DOHH2 (cell line): ENCODE measurements at regions not wholly inside any gene's neighbourhood (a gene's known extent, or its start where the extent isn't known, plus 50 kb on each side); places are given as distances from the start of the nearest gene placed in this dataset.

Experiments
- H3F3A ChIP-seq: fragments of 200-600 bp; sonication (generic), shearing (Covaris generic); 2 replicates; pipeline ENCODE4 v1.6.0; 2016; ENCODE audit warnings: antibody characterized with exemption, mild to moderate bottlenecking; ENCODE audit not compliant: control insufficient read depth, insufficient read depth
- H3K27ac ChIP-seq: fragments of 200-600 bp; sonication (generic); 2 replicates; pipeline ENCODE4 v1.5.1; 2014; ENCODE audit warnings: low read depth, mild to moderate bottlenecking, low read length, moderate library complexity
- H3K27me3 ChIP-seq: fragments of 200-600 bp; sonication (generic); 2 replicates; pipeline ENCODE4 v1.6.1; 2014; ENCODE audit warnings: mild to moderate bottlenecking, low read length, mixed read lengths; ENCODE audit not compliant: control insufficient read depth
- H3K36me3 ChIP-seq: fragments of 200-600 bp; sonication (generic); 2 replicates; pipeline ENCODE4 v1.6.1; 2014; ENCODE audit warnings: mild to moderate bottlenecking, low read length, moderate library complexity, mixed read lengths; ENCODE audit not compliant: control insufficient read depth
- H3K4me1 ChIP-seq: fragments of 200-600 bp; sonication (generic); 2 replicates; pipeline ENCODE4 v1.6.1; 2014; ENCODE audit warnings: mild to moderate bottlenecking, low read length, mixed read lengths; ENCODE audit not compliant: control insufficient read depth
- H3K4me2 ChIP-seq: fragments of 200-600 bp; sonication (generic); 2 replicates; pipeline ENCODE4 v1.6.0; 2014; ENCODE audit warnings: mild to moderate bottlenecking, low read length, moderate library complexity
- H3K4me3 ChIP-seq: fragments of 200-600 bp; sonication (generic); 2 replicates; pipeline ENCODE4 v1.5.1; 2014; ENCODE audit warnings: mild to moderate bottlenecking, low read length, mixed read lengths
- H3K79me2 ChIP-seq: fragments of 200-600 bp; sonication (generic); 2 replicates; pipeline ENCODE4 v1.6.1; 2014; ENCODE audit warnings: mild to moderate bottlenecking, low read length, mixed read lengths; ENCODE audit not compliant: control insufficient read depth
- H3K9me2 ChIP-seq: fragments of 200-600 bp; sonication (generic); replicated peaks from 2 replicates; pipeline ENCODE4 v1.6.1; 2014; ENCODE audit warnings: mild to moderate bottlenecking, low read length, mixed read lengths; ENCODE audit not compliant: control insufficient read depth
- H3K9me3 ChIP-seq: fragments of 200-600 bp; sonication (generic); 2 replicates; pipeline ENCODE4 v1.6.1; 2014; ENCODE audit warnings: antibody characterized with exemption, low read length, mixed read lengths; ENCODE audit not compliant: control insufficient read depth, insufficient read depth
- H4K20me1 ChIP-seq: fragments of 200-600 bp; sonication (generic); 2 replicates; pipeline ENCODE4 v1.6.0; 2014; ENCODE audit warnings: low read depth, mild to moderate bottlenecking, antibody characterized with exemption, low read length, moderate library complexity; ENCODE audit not compliant: control insufficient read depth, insufficient read depth
- CTCF ChIP-seq: fragments of 200-600 bp; sonication (generic); IDR thresholded peaks from one replicate; pipeline ENCODE4 v1.5.1; 2014; ENCODE audit warnings: antibody characterized with exemption, mild to moderate bottlenecking, low read depth, low read length; ENCODE audit not compliant: poor library complexity, severe bottlenecking
- EZH2phosphoT487 ChIP-seq: fragments of 200-600 bp; sonication (generic); IDR thresholded peaks from 2 replicates; pipeline ENCODE4 v1.6.1; 2017; ENCODE audit warnings: borderline replicate concordance, mild to moderate bottlenecking, antibody characterized with exemption, low read length, moderate library complexity, mixed read lengths

GRCh38 chr11:122345586-122345985, 229.6 kb upstream of the BLID start:
- Histone ChIP-seq H4K20me1 (no peaks in the 10 kb centered on the region), H3K9me3 (peaks cover 3% of the 10 kb centered on the region), H3K4me2 (no peak overlapping the region), H3K27me3 (no peaks in the 10 kb centered on the region), H3K36me3 (no peaks in the 10 kb centered on the region), H3K9me2 (no peaks in the 10 kb centered on the region), H3K79me2 (no peaks in the 10 kb centered on the region), H3K4me3 (no peak overlapping the region), H3K4me1 (no peaks in the 10 kb centered on the region), H3F3A (no peaks in the 10 kb centered on the region), H3K27ac (no peak overlapping the region)
- TF ChIP-seq CTCF (no peak), EZH2phosphoT487 (no peak)

- H3K36me3 ChIP-seq: no peaks in the 10 kb centered on the region
- no peak overlapping the region for H3K4me3 ChIP-seq
- no peaks in the 10 kb centered on the region for H3K79me2 ChIP-seq
- no peaks in the 10 kb centered on the region for H4K20me1 ChIP-seq
- H3K27me3 ChIP-seq: no peaks in the 10 kb centered on the region
- TF ChIP-seq EZH2phosphoT487 (no peak), CTCF (no peak)
- H3F3A ChIP-seq: no peaks in the 10 kb centered on the region
- H3K9me3 ChIP-seq: peaks cover 3% of the 10 kb centered on the region
- no peaks in the 10 kb centered on the region for H3K9me2 ChIP-seq
- no peak overlapping the region for H3K27ac ChIP-seq
- no peak overlapping the region for H3K4me2 ChIP-seq
- no peaks in the 10 kb centered on the region for H3K4me1 ChIP-seq
Measured at GRCh38 chr11:122344215-122344614, 228.2 kb upstream of the BLID start.

- H3K36me3 ChIP-seq: no peaks in the 10 kb centered on the region
- H3K27ac ChIP-seq: no peak overlapping the region
- TF ChIP-seq EZH2phosphoT487 (no peak), CTCF (no peak)
- no peaks in the 10 kb centered on the region for H3K4me1 ChIP-seq
- no peaks in the 10 kb centered on the region for H3K9me2 ChIP-seq
- H3K9me3 ChIP-seq: peaks cover 3% of the 10 kb centered on the region
- H3K4me3 ChIP-seq: no peak overlapping the region
- H3K79me2 ChIP-seq: no peaks in the 10 kb centered on the region
- H3F3A ChIP-seq: no peaks in the 10 kb centered on the region
- no peak overlapping the region for H3K4me2 ChIP-seq
- no peaks in the 10 kb centered on the region for H3K27me3 ChIP-seq
- H4K20me1 ChIP-seq: no peaks in the 10 kb centered on the region
Measured at GRCh38 chr11:122343210-122343609, 227.2 kb upstream of the BLID start.
